Testis (tissue), 2 donors: ENCODE measurements at regions not wholly inside any gene's neighbourhood (a gene's known extent, or its start where the extent isn't known, plus 50 kb on each side); places are given as distances from the start of the nearest gene placed in this dataset.
"Not testable (repeated sequence)": the region's sequence is repeated elsewhere in the genome, so short reads cannot be mapped to it uniquely, and the experiment has no call there.

Experiments
- POLR2A ChIP-seq: fragments of 450-650 bp; IDR thresholded peaks from one replicate; pipeline ENCODE4 v1.6.1; 2017; ENCODE audit warnings: antibody characterized with exemption, mild to moderate bottlenecking, moderate library complexity
- TF ChIP-seq, protein P1 (sequence below), 3 experiments: fragments of 450-650 bp in 2 of 3; fragments of 200-600 bp in 1 of 3; sonication (generic) in 1 of 3; IDR thresholded peaks; one replicate each; pipeline ENCODE4 v1.5.1; 2016 to 2019; ENCODE audit warnings: antibody characterized with exemption in 3 of 3, mild to moderate bottlenecking in 2 of 3, moderate library complexity in 1 of 3

DNA sequence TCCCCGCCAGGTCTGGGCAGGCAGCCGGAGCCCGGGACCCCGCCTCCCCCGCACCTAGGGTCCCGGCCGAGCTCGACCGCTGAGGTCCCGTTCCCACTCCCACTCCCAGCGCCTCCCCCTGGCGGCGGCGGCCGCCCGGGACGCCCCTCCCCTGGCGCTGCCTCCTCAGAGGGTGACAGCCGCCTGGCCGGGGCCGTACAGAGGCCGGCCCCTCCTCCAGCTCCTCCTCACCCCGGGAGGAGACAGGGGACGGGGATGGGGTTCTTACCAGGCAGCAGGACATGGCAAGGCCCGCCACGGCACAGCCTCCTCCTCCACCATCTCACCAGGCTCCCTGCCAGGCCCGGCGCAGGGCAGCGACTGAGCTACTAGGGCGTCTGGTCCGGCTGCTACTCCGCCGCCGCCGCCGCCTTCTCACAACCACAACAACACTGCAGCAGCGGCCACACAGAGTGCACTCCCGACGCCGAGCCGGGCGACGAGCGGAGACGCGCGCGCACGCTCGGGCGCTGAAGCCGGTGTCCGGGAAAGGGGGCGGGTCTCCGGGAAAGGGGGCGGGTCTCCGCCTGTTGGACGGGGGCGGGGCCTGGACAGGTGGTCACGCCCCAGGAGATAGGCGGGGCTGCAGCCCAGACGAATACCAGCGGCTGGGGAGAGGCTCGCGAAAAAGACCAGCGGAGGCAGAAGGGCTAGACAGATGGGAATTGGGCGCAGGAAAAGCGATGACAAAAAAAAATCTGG is 115.4 kb downstream of the POTEB3 start:
- TF ChIP-seq, protein P1, sequence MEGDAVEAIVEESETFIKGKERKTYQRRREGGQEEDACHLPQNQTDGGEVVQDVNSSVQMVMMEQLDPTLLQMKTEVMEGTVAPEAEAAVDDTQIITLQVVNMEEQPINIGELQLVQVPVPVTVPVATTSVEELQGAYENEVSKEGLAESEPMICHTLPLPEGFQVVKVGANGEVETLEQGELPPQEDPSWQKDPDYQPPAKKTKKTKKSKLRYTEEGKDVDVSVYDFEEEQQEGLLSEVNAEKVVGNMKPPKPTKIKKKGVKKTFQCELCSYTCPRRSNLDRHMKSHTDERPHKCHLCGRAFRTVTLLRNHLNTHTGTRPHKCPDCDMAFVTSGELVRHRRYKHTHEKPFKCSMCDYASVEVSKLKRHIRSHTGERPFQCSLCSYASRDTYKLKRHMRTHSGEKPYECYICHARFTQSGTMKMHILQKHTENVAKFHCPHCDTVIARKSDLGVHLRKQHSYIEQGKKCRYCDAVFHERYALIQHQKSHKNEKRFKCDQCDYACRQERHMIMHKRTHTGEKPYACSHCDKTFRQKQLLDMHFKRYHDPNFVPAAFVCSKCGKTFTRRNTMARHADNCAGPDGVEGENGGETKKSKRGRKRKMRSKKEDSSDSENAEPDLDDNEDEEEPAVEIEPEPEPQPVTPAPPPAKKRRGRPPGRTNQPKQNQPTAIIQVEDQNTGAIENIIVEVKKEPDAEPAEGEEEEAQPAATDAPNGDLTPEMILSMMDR (IDR thresholded peaks at IDR 0.05), result not testable (repeated sequence)
- not testable (repeated sequence) for TF ChIP-seq POLR2A
